OCI-LY3 (cell line): ENCODE measurements at regions not wholly inside any gene's neighbourhood (a gene's known extent, or its start where the extent isn't known, plus 50 kb on each side); places are given as distances from the start of the nearest gene placed in this dataset.
A peak's percentile ranks its signal among the peaks of the same experiment; 100 is the strongest.

Experiments used
- H2AFZ ChIP-seq: fragments of 200-600, 300-600 bp; shearing (Covaris generic); 2 replicates; pipeline ENCODE4 v1.6.0; 2014; ENCODE audit warnings: antibody characterized with exemption, low read depth, low read length
- H3K27ac ChIP-seq: fragments of 200-600, 300-600 bp; sonication (generic); 2 replicates; pipeline ENCODE4 v1.5.1; 2014; ENCODE audit warnings: mild to moderate bottlenecking, low read length, moderate library complexity, mixed read lengths
- H3K27me3 ChIP-seq: fragments of 200-600, 300-600 bp; sonication (generic); 2 replicates; pipeline ENCODE4 v1.6.1; 2014; ENCODE audit warnings: low read depth, low read length, mixed read lengths
- H3K36me3 ChIP-seq: fragments of 200-600, 300-600 bp; sonication (generic); replicated peaks from 2 replicates; pipeline ENCODE3; 2014; ENCODE audit warnings: low read depth, low read length, mixed read lengths
- H3K4me1 ChIP-seq: fragments of 300-600, 200-600 bp; sonication (generic); 2 replicates; pipeline ENCODE4 v1.6.1; 2014; ENCODE audit warnings: low read length, mixed read lengths
- H3K4me2 ChIP-seq: fragments of 200-600, 300-600 bp; sonication (generic); 2 replicates; pipeline ENCODE4 v1.6.1; 2014; ENCODE audit warnings: low read length, mixed read lengths
- H3K4me3 ChIP-seq: fragments of 300-600, 200-600 bp; sonication (generic); 2 replicates; pipeline ENCODE4 v1.5.1; 2014; ENCODE audit warnings: antibody characterized with exemption, mild to moderate bottlenecking, low read length, moderate library complexity
- H3K79me2 ChIP-seq: fragments of 300-600, 200-600 bp; shearing (Covaris generic); 2 replicates; pipeline ENCODE4 v1.6.1; 2014; ENCODE audit warnings: mild to moderate bottlenecking, low read length, mixed read lengths
- H3K9ac ChIP-seq: fragments of 300-600, 200-600 bp; shearing (Covaris generic); 2 replicates; pipeline ENCODE4 v1.6.0; 2014; ENCODE audit warnings: mild to moderate bottlenecking, low read length, moderate library complexity
- H3K9me3 ChIP-seq: fragments of 200-600, 300-600 bp; shearing (Covaris generic); 2 replicates; pipeline ENCODE4 v1.6.1; 2014; ENCODE audit warnings: low read length, mixed read lengths; ENCODE audit not compliant: insufficient read depth
- H4K20me1 ChIP-seq: fragments of 200-600, 300-600 bp; sonication (generic); 2 replicates; pipeline ENCODE4 v1.6.1; 2016; ENCODE audit warnings: low read length, mixed read lengths; ENCODE audit not compliant: insufficient read depth
- EZH2phosphoT487 ChIP-seq: fragments of 200-600 bp; shearing (Covaris generic); IDR thresholded peaks from 2 replicates; pipeline ENCODE4 v1.6.1; 2018; ENCODE audit warnings: antibody characterized with exemption, mixed run types, low read depth
- TF ChIP-seq, protein P1 (sequence below): fragments of 200-600, 300-600 bp; sonication (generic); IDR thresholded peaks from 2 replicates; pipeline ENCODE4 v1.5.1; 2014; ENCODE audit warnings: antibody characterized with exemption, low read length, low read depth

DNA sequence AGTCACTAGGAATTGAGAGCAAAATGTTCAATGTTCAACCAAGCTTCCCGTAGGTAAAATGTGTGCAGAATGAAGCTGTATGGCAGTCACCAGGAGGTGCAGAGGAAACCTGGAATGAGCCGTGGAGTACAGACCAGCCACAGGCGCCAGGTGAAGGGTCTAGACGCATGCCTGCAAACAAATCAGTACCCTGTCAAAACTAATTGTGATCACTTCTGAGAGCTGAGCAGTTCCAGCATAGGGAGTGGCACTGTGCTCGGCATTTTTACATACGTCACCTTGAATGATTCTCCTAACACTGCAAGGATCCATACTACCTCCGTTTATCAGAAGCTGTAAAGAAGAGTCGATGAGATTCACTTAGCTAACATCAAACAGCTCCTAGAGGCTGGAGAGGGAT, 346.1 kb upstream of the ID2 start:
- peaks cover 15% of the 10 kb centered on the region for H3K4me1 ChIP-seq
- H3K27ac ChIP-seq = no peak overlapping the region
- H3K9me3 ChIP-seq = no peaks in the 10 kb centered on the region
- no peak for TF ChIP-seq EZH2phosphoT487
- TF ChIP-seq, protein P1, sequence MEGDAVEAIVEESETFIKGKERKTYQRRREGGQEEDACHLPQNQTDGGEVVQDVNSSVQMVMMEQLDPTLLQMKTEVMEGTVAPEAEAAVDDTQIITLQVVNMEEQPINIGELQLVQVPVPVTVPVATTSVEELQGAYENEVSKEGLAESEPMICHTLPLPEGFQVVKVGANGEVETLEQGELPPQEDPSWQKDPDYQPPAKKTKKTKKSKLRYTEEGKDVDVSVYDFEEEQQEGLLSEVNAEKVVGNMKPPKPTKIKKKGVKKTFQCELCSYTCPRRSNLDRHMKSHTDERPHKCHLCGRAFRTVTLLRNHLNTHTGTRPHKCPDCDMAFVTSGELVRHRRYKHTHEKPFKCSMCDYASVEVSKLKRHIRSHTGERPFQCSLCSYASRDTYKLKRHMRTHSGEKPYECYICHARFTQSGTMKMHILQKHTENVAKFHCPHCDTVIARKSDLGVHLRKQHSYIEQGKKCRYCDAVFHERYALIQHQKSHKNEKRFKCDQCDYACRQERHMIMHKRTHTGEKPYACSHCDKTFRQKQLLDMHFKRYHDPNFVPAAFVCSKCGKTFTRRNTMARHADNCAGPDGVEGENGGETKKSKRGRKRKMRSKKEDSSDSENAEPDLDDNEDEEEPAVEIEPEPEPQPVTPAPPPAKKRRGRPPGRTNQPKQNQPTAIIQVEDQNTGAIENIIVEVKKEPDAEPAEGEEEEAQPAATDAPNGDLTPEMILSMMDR = no peak
- H2AFZ ChIP-seq = no peak overlapping the region
- no peak overlapping the region for H3K9ac ChIP-seq
- H3K79me2 ChIP-seq = no peaks in the 10 kb centered on the region
- H3K27me3 ChIP-seq = no peaks in the 10 kb centered on the region
- H3K4me3 ChIP-seq = no peak overlapping the region
- no peaks in the 10 kb centered on the region for H3K36me3 ChIP-seq
- no peak overlapping the region for H3K4me2 ChIP-seq
- no peaks in the 10 kb centered on the region for H4K20me1 ChIP-seq

DNA sequence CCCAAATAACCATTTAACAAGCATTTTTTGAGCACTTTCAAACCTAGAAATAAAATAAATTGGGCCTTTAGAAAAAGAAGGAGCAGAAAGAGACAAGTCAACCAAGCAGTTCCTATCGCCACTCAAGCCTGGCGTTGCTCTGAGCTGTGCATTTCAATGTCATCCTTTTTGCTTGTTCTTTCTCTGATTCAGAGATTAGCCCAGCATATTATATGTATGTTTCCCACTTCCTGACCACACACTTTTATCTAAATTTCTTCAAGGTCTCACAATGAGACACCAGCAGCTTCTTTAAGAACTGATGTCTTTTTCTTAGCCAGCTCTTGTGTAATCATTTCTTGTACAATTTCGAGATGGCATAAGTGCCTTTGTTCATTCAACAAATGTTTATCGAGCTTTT, 344.5 kb upstream of the ID2 start:
- H3K9me3 ChIP-seq = no peaks in the 10 kb centered on the region
- TF ChIP-seq, protein P1 = no peak
- TF ChIP-seq EZH2phosphoT487 = no peak

DNA sequence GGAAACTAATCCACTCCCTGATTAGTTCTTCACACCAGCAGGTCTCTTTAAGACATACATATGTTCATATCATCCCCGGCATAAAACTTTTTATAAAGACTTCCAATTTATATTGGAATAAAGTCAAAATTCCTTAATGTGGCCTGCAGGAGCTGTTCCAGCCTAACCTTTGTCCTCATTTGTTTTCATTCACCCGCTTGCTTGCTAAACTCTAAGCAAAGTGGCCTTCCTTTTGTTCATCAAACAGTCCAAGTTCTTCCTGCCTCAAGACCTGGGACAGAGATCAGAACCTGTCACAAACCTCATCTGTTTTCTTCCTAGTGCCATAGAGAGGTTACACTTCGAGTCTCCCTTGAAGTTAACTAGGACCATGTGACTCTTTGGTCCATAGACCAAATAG, 339.4 kb upstream of the ID2 start:
- H3K4me3 ChIP-seq = no peak overlapping the region
- H3K27ac ChIP-seq = no peak overlapping the region
- H3K27me3 ChIP-seq = no peaks in the 10 kb centered on the region
- no peak overlapping the region for H3K9ac ChIP-seq
- H4K20me1 ChIP-seq = no peaks in the 10 kb centered on the region
- no peak for TF ChIP-seq EZH2phosphoT487
- TF ChIP-seq, protein P1 = no peak
- no peaks in the 10 kb centered on the region for H3K36me3 ChIP-seq
- peaks cover 11% of the 10 kb centered on the region for H3K4me1 ChIP-seq
- H3K79me2 ChIP-seq = no peaks in the 10 kb centered on the region
- no peaks in the 10 kb centered on the region for H3K9me3 ChIP-seq
- H3K4me2 ChIP-seq = no peak overlapping the region
- H2AFZ ChIP-seq = no peak overlapping the region

More for the DNA sequence above, 344.5 kb upstream of the ID2 start:
- Histone ChIP-seq H2AFZ (no peak overlapping the region), H3K4me2 (no peak overlapping the region), H3K36me3 (no peaks in the 10 kb centered on the region), H4K20me1 (no peaks in the 10 kb centered on the region), H3K27me3 (no peaks in the 10 kb centered on the region), H3K9ac (no peak overlapping the region), H3K27ac (no peak overlapping the region), H3K79me2 (no peaks in the 10 kb centered on the region), H3K4me3 (no peak overlapping the region), H3K4me1 (peaks cover 2% of the 10 kb centered on the region; the same call in 1 of the 2 replicates)

DNA sequence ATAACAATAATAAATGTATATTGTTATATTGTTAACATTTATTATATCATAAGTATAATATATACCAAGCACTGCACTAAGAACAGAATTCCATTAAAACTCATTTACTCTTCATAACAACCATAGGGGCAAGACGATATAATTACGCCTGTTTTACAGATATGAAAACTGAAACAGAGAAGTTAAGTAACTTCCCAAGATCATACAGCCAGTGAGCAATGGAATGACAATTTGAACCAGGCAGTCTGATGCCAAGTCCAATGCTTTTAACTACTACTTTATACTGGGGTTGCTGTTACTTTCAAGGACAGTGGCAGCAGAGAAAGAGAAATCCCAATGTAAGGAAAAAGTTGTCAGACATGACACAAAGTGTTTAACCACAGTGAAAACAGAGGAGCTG, 338.8 kb upstream of the ID2 start:
- H3K4me2 ChIP-seq = peak overlapping the region; percentile 21; the same call in 1 of the 2 replicates
- H3K36me3 ChIP-seq = no peaks in the 10 kb centered on the region
- no peak overlapping the region for H3K4me3 ChIP-seq
- H3K9me3 ChIP-seq = no peaks in the 10 kb centered on the region
- H4K20me1 ChIP-seq = no peaks in the 10 kb centered on the region
- no peak overlapping the region for H3K27ac ChIP-seq
- no peaks in the 10 kb centered on the region for H3K79me2 ChIP-seq
- H3K4me1 ChIP-seq = peaks cover 11% of the 10 kb centered on the region
- no peak overlapping the region for H2AFZ ChIP-seq
- no peak for TF ChIP-seq EZH2phosphoT487
- TF ChIP-seq, protein P1 = no peak
- no peak overlapping the region for H3K9ac ChIP-seq
- H3K27me3 ChIP-seq = no peaks in the 10 kb centered on the region
